GM12878 (cell line): ENCODE measurements at regions not wholly inside any gene's neighbourhood (a gene's known extent, or its start where the extent isn't known, plus 50 kb on each side); places are given as distances from the start of the nearest gene placed in this dataset.

Experiments used
- GATAD2B ChIP-seq: fragments of 450-650 bp; conservative IDR thresholded peaks from 2 replicates; pipeline ENCODE4 v1.6.1; 2017; ENCODE audit warnings: low read depth, mild to moderate bottlenecking, moderate library complexity
- NFIC ChIP-seq: IDR thresholded peaks from 2 replicates; pipeline ENCODE4 v1.6.1; 2012; ENCODE audit warnings: low read depth, mild to moderate bottlenecking, inconsistent platforms, low read length, moderate library complexity
- POLR2A ChIP-seq: IDR thresholded peaks from 2 replicates; pipeline ENCODE4 v1.6.1; 2011; ENCODE audit warnings: low read depth, mild to moderate bottlenecking, low read length
- RBBP5 ChIP-seq: fragments of 200-600 bp; sonication (generic); conservative IDR thresholded peaks from 2 replicates; pipeline ENCODE4 v1.6.1; 2016
- SIN3A ChIP-seq: IDR thresholded peaks from 2 replicates; pipeline ENCODE4 v1.6.1; 2012; ENCODE audit warnings: low read depth, low read length, improper control_type of control experiment
- SMAD1 ChIP-seq: fragments of 450-650 bp; IDR thresholded peaks from 2 replicates; pipeline ENCODE4 v1.6.1; 2018; ENCODE audit warnings: mild to moderate bottlenecking, low read depth; ENCODE audit not compliant: partially characterized antibody
- TBL1XR1 ChIP-seq: IDR thresholded peaks from 2 replicates; pipeline ENCODE4 v1.6.1; 2012; ENCODE audit warnings: low read depth, low read length, improper control_type of control experiment
- WRNIP1 ChIP-seq: IDR thresholded peaks from 2 replicates; pipeline ENCODE4 v1.6.1; 2011; ENCODE audit warnings: low read depth, low read length, improper control_type of control experiment, borderline replicate concordance
- TF ChIP-seq, protein P1 (sequence below), 3 experiments: IDR thresholded peaks in 2 of 3; conservative IDR thresholded peaks in 1 of 3; 2 replicates each; pipeline ENCODE4 v1.5.1; 2011; ENCODE audit warnings: low read depth in 3 of 3, low read length in 3 of 3, mild to moderate bottlenecking in 3 of 3, control low read depth in 2 of 3, moderate library complexity in 2 of 3, inconsistent platforms in 1 of 3, mixed read lengths in 1 of 3; ENCODE audit not compliant: control insufficient read depth in 2 of 3, insufficient read depth in 1 of 3; ENCODE audit errors: extremely low read depth in 1 of 3
- TF ChIP-seq, protein P2 (sequence below): fragments of 450-650 bp; IDR thresholded peaks from 2 replicates; pipeline ENCODE4 v1.6.1; 2017; ENCODE audit warnings: mild to moderate bottlenecking, moderate library complexity
- TF ChIP-seq, protein P3 (sequence below): IDR thresholded peaks from 2 replicates; pipeline ENCODE4 v1.6.1; 2012; ENCODE audit warnings: low read length, inconsistent platforms

DNA sequence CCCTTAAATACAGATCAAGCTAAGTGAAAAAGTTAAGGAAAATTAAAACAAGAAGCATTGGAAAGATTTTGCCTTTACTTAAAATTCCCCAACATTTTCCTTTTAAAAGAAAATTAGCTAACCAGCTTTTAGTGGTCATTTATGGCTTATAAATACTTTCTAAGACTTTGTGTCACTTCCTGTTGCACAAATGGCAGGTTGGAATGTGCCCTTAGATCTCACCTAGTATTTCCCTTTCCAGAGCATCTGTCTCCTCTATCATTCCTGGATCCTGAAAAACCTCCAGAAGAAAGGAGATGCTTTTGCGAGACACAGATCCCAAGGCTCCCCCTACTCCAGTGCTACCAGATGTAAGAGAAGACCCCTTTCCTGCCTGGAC, 58.3 kb downstream of the ARF6 start:
- TF ChIP-seq GATAD2B: no peak
- TF ChIP-seq, protein P1, sequence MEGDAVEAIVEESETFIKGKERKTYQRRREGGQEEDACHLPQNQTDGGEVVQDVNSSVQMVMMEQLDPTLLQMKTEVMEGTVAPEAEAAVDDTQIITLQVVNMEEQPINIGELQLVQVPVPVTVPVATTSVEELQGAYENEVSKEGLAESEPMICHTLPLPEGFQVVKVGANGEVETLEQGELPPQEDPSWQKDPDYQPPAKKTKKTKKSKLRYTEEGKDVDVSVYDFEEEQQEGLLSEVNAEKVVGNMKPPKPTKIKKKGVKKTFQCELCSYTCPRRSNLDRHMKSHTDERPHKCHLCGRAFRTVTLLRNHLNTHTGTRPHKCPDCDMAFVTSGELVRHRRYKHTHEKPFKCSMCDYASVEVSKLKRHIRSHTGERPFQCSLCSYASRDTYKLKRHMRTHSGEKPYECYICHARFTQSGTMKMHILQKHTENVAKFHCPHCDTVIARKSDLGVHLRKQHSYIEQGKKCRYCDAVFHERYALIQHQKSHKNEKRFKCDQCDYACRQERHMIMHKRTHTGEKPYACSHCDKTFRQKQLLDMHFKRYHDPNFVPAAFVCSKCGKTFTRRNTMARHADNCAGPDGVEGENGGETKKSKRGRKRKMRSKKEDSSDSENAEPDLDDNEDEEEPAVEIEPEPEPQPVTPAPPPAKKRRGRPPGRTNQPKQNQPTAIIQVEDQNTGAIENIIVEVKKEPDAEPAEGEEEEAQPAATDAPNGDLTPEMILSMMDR (IDR thresholded peaks at IDR 0.05 in 2 of 3, conservative IDR thresholded peaks at IDR 0.05 in 1 of 3; ENCODE audit: control insufficient read depth in 2 of 3, extremely low read depth in 1 of 3, insufficient read depth in 1 of 3, low read depth in 3 of 3, low read length in 3 of 3): no peak
- no peak for TF ChIP-seq WRNIP1
- no peak for TF ChIP-seq POLR2A
- no peak for TF ChIP-seq TBL1XR1
- no peak for TF ChIP-seq SIN3A
- TF ChIP-seq, protein P2, sequence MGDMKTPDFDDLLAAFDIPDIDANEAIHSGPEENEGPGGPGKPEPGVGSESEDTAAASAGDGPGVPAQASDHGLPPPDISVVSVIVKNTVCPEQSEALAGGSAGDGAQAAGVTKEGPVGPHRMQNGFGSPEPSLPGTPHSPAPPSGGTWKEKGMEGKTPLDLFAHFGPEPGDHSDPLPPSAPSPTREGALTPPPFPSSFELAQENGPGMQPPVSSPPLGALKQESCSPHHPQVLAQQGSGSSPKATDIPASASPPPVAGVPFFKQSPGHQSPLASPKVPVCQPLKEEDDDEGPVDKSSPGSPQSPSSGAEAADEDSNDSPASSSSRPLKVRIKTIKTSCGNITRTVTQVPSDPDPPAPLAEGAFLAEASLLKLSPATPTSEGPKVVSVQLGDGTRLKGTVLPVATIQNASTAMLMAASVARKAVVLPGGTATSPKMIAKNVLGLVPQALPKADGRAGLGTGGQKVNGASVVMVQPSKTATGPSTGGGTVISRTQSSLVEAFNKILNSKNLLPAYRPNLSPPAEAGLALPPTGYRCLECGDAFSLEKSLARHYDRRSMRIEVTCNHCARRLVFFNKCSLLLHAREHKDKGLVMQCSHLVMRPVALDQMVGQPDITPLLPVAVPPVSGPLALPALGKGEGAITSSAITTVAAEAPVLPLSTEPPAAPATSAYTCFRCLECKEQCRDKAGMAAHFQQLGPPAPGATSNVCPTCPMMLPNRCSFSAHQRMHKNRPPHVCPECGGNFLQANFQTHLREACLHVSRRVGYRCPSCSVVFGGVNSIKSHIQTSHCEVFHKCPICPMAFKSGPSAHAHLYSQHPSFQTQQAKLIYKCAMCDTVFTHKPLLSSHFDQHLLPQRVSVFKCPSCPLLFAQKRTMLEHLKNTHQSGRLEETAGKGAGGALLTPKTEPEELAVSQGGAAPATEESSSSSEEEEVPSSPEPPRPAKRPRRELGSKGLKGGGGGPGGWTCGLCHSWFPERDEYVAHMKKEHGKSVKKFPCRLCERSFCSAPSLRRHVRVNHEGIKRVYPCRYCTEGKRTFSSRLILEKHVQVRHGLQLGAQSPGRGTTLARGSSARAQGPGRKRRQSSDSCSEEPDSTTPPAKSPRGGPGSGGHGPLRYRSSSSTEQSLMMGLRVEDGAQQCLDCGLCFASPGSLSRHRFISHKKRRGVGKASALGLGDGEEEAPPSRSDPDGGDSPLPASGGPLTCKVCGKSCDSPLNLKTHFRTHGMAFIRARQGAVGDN: no peak
- no peak for TF ChIP-seq SMAD1
- no peak for TF ChIP-seq RBBP5
- TF ChIP-seq, protein P3, sequence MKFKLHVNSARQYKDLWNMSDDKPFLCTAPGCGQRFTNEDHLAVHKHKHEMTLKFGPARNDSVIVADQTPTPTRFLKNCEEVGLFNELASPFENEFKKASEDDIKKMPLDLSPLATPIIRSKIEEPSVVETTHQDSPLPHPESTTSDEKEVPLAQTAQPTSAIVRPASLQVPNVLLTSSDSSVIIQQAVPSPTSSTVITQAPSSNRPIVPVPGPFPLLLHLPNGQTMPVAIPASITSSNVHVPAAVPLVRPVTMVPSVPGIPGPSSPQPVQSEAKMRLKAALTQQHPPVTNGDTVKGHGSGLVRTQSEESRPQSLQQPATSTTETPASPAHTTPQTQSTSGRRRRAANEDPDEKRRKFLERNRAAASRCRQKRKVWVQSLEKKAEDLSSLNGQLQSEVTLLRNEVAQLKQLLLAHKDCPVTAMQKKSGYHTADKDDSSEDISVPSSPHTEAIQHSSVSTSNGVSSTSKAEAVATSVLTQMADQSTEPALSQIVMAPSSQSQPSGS: no peak
- no peak for TF ChIP-seq NFIC
